HG03432 (cell line): ENCODE measurements at regions not wholly inside any gene's neighbourhood (a gene's known extent, or its start where the extent isn't known, plus 50 kb on each side); places are given as distances from the start of the nearest gene placed in this dataset.
"Not testable (repeated sequence)": the region's sequence is repeated elsewhere in the genome, so short reads cannot be mapped to it uniquely, and the experiment has no call there.

Experiments used
- ATAC-seq: cut with Tn5 transposase; IDR thresholded peaks from one replicate; pipeline ENCODE4 v1.9.1; 2021; ENCODE audit warnings: mild to moderate bottlenecking, moderate library complexity; ENCODE audit not compliant: unreplicated experiment

DNA sequence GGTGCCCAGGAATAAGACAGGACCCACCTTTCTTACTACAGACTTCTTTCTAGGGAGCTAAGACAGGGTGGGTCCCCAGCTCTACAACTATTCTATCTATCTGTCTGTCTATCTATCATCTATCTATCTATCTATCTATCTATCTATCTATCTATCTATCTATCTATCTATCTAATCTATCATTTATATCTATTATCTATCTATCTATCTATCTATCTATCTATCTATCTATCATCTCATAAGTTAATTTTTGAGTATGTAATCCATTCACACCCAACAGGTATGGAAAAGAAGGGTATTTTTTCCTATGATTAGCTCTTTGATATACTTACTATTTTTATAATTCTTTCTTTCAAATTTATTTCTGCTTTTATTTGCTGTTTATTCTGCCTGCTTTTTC lies 55.9 kb downstream of the BAMBI start:
- ATAC-seq = no peak

DNA sequence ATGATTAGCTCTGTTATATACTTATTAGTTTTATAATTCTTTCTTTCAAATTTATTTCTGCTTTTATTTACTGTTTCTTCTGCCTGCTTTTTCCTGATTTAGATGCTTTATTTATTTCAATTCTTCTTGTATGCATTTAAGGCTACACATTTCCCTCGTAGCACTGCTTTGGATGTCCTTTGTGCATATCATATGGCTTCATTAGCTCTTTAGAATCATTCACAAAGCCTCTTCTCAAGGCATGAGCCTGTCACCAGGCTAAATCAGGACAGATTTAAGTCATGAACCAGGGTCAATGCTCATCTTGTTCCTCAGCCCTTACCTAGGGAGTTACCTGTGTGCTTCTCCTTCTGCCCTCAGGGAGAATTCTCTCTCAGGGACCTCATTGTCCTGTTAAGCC lies 56.3 kb downstream of the BAMBI start:
- no peak for ATAC-seq

DNA sequence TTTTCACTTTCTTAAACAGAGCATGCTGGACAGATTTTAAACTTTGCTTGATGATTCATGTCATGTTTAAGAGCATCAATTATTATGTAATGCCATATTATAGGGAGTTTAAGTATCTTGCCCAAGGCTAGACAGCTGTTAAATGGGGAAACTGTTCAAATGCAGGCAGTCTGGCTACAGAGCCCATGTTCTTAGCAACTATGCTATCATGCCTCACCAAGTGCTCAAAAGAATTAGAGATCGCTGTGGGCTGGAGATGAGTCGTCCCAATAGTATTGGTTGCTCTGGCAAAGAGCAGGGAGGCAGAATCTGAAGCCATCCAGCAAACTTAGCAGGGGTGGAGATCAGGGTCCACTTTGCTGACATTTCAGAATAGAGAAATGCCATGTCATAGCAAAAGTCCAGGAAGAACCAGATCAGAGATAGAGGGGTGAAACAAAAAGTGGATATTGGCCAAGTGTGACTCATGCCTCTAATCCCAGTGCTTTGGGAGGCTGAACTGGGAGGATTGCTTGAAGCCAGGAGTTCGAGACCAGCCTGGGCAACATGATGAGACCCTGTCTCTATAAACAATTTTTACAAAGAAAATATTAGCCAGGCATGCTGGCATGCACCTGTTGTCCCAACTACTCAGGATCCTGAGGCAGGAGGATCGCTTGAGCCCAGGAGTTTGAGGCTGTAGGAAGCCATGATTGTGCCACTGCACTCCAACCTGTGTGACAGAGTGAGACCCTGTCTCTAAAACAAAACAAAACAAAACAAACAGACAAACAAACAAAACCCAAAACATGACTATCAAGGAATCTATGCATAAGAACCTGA lies 57.8 kb downstream of the BAMBI start:
- no peak for ATAC-seq

DNA sequence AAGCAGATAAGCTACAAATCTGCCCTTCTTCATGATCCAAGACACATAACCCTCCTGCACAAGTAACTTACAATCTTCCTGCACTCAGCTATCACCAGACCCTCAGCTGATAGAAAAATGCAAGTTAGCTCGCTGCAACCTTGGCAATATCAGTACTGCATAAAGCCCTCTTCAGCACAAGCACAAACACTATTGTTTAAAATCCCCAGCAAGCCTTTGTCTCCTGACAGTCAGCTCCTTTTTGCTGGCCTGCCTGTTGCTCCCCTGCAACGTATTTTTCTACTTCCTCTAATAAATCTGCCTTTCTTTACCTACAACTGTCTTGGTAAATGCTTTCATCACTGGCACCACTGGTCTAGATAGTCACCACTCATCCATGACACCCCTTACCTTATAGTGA lies 59.8 kb downstream of the BAMBI start:
- no peak for ATAC-seq

DNA sequence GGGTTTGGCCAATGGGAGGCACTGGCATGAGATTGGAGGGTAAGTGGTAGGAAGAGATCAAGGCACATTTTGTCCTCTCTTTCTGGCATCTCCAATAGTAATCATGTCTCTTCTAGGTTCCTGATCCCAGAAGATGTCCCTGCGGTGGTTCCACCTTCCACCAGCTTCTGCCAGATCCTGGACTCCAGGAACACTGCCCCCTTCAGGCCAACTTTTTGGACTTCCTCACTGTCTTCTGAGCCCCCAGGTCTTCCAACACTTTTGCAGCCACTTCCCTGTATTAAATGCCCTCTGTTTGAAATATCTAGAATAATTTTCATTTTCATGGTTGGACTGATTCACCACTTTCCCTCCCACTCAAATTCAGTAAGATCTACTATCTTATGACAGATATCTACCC lies 60.9 kb downstream of the BAMBI start:
- ATAC-seq = no peak

DNA sequence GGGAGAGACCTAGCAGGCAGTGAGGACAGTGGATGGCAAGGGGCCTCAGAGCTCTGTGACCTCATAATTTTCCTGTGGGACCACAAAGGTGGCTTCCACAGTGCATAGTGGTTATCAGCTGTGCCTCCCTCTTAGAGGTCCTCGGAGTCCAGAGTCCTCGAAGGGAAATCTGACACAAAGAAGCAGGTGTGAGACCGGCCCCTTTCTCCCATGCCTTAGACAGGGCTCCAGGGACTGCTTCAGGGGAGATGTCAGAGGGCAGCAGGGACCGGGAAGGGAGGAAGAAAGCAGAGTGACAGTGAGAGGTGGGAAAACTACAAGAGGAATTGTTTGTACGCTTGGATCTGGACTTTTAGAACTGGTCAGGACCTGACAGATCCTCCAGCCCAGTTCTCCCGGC lies 66.3 kb downstream of the BAMBI start:
- ATAC-seq = no peak

DNA sequence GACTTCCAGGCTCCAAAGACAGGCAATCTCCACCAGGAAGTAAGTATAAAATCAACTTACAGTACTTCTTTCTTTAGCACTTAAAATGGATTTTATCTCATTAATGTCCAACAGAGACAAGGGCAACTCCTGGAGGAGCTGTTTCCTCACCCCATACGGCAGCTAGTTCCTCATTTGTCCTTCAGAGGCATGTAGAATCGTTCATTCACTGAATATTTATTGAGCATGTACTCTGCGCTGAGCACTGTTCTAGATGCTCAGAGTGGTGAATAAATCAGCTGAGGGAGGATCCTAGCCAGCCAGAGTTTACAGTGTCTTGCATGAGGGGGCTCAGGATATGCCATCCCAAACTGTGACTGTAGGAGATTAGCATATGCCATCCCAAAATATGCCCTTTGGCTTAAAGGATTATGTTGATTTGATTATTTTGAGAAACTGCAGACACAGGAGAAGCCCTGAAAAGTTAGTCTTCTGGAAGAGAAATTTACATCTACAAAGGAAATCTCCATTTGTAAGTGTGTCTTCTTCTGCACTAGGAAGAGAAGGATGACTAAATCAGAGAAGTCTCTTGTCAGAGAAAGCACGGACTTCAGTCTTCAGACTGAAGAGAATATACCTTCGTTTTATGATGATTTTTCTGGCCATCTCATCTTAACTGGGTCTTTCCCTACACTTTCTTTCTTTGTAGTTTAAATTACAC lies 66.9 kb downstream of the BAMBI start:
- no peak for ATAC-seq

DNA sequence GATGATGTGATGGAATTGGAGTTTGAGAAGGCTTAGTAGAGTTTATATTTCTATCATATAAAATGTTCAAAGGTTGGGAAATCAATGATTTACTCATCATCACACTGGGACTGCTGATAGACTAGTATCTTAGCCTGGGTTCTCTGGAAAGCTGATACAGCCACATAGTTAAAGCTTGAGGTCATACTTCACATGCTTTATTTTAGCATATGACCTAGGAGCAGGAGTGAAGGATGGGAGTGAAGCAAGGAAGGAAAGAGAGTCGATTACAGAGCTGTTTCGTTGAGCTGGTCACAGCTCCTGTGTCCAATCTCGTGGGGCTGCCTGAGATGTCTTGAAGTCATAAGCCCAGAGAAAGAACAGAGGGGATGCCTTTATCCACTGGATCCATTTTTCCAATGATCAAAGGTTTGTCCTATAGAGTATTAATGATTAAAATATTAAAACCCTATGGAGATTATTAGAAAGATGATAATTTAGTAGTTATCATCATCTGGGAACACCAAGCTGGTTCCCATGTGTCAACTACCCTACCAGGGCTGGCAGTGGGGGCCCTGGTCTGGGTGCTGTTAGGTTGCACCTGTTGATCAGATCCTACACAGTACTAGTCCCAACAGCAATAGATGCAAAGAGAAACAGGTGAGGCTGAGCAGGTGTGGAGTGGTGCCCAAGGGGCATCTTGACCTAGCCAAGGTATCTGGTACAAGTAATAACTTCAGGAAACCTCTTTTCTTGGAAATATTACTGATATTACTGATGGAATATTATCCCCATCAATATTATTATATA lies 77.8 kb downstream of the BAMBI start:
- no peak for ATAC-seq

DNA sequence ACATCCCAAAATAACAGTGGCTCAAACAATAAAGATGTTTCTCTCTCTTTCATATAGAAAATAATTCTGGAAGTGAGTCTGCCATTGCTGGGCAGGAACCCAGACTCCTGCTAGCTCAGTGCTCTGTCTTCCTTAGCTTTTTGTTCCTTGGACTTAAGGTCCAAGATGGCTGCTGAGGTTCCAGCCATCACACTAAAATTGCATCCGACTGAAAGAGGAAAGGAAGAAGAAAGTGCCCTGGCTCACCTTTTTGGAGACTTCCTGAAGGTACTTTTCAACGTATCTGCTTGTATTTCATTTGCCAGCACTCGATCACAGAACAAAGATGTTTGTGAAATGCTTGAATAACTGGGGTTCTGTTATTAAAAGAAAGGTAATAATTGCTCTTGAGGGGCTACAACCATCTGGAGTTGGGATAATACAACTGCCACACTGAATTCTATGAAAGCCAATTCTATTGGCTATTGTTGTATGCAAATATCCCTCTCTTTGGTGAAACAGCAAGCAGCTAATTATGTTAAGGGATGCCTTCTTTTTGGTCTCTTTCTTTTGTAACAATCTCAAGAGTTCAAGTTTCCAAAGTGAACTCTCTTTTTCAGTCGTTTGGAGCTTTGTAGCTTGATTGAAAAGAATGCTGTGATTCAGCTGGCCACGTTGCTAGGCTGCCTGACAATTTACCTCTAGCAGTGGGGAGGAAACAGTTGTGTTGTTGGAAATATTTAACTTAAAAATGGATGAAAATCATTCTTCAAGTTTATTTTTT lies 83.9 kb downstream of the BAMBI start:
- ATAC-seq = no peak

DNA sequence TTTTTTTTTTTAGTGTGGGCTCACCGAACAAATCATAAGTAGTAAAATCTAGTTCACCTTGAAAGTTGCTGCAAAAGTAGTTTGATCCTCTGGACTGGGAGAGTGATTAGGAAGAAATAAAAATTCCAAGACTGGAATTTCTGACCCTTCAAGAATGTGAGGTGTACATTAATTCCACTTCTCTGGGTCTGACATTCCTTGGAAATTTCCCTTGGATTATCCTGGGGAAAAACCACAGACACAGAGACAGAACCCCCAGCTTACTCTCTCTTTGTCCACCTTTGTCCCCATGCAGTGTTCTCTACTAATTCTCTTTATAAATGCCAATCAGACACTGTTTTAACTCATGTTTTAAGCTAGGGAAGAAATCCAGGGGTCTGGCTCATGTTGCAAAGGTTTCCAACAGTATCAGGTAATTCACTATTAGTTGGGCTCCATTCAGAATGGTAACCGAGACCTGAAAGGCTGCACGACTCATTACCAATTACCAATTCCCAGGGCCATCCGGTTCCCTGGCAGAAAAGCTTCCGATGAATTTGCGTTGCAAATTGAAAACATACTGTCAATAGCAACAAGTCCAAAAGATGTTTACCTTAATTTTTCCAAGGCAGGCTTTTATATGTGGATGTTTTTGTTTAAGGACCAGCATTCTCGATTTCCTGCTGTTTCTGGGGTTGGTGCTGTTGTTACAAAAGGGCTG lies 86.3 kb downstream of the BAMBI start:
- no peak for ATAC-seq

DNA sequence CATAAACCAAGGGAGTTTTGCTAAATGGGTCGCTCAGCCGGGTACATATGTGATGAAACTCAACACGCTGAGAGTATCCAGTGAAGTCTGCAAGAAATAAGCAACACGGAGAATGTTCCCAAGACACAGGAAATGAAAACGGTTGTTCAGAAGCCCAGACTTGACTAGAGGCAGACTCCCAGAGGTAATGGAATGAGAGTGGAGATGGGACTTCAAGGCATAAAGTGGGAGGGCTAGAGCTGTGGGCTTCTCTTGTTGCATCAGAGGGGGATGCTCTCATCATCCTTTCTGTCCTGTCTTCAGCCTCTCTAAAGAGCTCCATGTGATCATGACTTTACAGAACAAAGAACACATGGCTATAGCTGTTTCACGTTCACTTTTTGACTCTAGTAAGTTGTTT lies 88.3 kb downstream of the BAMBI start:
- no peak for ATAC-seq

DNA sequence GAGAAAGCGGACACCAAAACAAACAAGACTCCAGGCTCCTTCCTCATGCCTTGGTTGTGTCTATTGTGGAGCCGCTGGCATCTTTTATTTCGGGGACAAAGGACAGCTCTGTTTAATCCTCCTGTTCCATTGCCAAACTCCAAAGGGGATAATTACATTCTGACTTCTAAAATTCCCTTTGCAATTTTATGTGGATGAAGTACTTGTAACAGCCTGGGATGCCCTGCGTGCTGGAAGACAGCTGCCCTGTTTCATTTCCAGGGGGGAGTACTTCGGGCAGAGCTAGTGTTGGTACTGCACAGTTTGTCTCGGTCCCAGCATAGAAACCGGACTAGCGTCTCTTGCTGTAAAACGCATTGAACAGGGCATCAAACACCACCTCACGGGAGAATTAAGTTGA lies 90.9 kb downstream of the BAMBI start:
- no peak for ATAC-seq

DNA sequence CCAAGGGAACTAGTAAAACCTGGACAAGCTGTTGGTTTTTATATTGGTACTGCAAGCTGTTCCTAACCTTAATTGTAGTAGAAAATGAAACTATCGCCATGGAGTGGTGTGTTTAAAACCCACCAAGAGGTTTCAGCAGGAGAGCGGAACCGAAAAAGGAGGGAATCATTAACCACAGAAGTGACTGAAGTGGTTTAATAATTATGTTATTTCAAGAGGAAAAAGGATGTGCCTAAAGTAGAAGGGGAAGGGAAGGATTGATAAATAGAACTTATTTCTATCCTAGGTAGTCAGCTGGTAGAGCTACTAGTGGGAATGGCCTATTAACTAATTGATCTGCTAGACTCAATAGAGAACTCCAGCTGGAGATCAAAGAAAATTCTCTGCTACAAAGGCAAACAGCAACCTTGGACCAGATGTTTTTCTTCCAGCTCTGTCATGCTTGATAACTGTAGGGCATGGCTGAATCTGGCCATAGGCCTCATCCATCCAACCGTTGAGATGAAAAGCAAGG lies 91.8 kb downstream of the BAMBI start:
- no peak for ATAC-seq

DNA sequence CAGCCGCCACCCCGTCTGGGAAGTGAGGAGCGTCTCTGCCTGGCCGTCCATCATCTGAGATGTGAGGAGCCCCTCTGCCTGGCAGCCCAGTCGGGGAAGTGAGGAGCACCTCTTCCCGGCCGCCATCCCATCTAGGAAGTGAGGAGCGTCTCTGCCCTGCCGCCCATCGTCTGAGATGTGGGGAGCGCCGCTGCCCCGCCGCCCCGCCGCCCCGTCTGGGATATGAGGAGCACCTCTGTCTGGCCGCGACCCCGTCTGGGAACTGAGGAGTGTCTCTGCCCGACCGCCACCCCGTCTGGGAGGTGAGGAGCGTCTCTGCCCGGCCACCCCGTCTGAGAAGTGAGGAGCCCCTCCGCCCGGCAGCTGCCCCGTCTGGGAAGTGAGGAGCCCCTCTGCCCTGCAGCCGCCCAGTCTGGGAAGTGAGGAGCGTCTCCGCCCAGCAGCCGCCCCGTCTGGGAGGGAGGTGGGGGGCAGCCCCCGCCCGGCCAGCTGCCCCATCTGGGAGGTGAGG lies 94.3 kb downstream of the BAMBI start:
- ATAC-seq = not testable (repeated sequence)

DNA sequence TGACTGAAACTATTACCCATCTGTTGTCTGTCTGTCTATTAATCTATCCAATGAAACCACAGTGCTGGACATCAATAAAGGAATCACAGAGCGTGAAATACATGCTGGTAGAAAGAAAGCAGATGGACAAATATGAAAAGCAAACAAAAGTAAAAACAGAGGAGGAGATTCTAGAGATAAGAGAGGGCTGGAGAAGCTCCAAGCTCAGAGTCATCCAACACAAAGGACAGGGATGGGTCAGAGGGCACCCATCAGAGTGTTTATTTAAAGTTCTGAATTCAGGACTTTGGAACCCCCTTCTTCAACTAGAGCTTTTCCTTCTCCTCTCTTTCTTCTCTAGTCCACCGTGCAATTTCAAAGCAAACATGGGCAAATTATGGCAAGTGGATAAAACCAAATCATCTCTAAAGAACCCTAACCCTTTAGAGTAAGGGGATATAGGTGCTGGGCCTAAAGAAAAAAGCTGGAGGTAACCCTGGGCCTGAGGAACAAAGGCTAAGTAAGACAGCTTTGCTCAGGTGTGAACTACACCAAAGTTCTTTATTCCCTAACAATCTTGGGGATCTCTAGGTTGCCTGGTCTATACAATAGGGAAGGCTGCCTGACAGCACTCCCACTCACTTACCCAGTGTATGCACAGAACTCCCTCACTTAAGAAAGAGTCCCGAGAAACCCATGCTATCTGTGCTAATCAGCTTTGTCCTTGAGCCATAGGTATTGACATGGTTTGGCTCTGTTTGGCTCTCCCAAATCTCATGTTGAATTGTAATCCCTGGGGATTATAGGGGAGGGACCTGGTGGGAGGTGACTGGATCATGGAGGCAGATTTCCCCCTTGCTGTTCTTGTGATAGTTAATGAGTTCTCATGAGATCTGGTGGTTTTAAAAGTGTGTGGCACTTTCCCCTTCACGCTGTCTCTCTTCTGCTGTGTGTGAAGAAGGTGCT lies 97.0 kb downstream of the BAMBI start:
- no peak for ATAC-seq

DNA sequence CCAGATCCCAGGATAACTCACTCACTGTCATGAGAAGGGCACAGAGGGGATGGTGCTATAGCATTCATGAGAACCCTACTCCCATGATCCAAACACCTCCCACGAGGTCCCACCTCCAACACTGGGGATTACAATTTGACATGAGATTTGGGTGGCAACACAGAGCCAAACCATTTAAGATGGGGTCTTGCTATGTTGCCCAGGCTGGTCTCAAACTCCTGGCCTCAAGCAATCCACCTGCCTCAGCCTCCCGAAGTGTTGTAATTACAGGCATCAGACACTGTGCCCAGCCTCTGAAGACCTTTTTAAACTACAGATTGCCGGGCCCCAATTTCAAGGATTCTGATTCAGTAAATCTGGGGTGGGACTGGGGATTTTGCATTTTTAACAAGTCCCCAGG lies 98.5 kb downstream of the BAMBI start:
- no peak for ATAC-seq

DNA sequence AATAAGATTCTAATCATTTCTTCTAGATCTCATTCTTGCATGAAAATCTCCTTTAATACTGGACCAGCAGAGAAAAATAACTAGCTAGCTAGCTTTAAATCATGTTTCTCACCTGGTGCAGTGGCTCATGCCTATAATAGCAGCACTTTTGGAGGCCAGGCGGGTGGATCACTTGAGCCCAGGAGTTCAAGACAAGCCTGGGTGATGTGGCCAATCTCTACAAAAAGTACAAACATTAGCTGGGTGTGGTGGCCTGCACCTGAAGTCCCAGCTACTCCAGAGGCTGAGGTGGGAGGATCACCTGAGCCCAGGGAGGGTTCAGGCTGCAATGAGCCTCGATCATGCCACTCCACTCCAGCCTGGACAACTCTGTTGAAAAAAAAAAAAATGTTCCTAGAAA lies 99.2 kb downstream of the BAMBI start:
- ATAC-seq = no peak

DNA sequence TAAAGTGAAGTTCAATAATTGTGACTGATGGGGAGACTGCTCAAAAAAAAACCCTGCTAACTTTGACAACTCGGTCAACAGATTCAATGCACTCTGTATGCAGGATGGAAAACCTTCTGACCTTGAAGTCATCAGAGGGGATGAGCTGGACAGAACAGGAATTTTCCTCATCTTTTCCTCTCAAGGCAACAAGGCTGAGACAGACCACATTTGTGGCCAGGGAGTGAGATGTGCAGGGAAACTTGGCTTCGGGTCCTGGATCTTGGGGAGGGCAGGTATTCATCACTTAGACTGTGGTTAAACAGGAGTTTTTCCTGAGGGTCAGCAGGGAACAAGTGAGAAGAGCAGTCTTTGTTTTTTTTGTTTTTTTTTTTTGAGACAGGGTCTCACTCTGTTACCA lies 100.6 kb downstream of the BAMBI start:
- ATAC-seq = no peak

DNA sequence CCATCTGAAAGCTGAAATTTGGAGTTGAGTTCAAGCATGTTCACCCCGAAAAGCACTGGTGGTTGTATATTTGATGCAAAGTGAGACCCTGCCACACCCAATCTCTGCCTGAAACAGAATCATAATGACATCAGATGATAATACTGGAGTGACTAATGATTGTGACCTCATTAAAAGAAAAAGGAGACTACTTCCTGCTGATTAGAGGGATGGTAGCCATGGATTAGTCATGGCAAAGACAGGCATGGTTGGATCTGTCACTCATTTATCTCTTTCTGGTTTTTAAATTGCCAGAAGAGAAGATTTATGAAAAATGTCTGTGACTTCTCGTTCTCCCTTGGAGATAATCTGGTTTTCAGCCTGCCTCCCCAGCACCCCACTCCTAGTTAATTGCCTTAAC lies 101.2 kb downstream of the BAMBI start:
- no peak for ATAC-seq
